ENCODE measurements at regions not wholly inside any gene's neighbourhood (a gene's known extent, or its start where the extent isn't known, plus 50 kb on each side); places are given as distances from the start of the nearest gene placed in this dataset.

- TF ChIP-seq CTCF (IDR thresholded peaks at IDR 0.05) (no peak), POLR2A (IDR thresholded peaks at IDR 0.05) (no peak), EP300 (IDR thresholded peaks at IDR 0.05) (no peak), POLR2AphosphoS5 (IDR thresholded peaks at IDR 0.05) (no peak)
Measured at GRCh38 chr6:167580619-167580911, 246.1 kb upstream of the AFDN start.
